Keratinocyte (primary cell): ENCODE measurements at regions not wholly inside any gene's neighbourhood (a gene's known extent, or its start where the extent isn't known, plus 50 kb on each side); places are given as distances from the start of the nearest gene placed in this dataset.

Source experiments
- DNase-seq: peaks from one replicate; pipeline ENCODE4 v3.0.0-alpha.2; 2011; ENCODE audit warnings: low read depth, missing footprints, low spot score
- FAIRE-seq: peaks from 2 replicates; lab custom pipeline; 2011; peaks lifted over from hg19 to GRCh38; lab: Jason Lieb, UNC
- H2AFZ ChIP-seq: 2 replicates; pipeline ENCODE4 v1.6.0; 2012; ENCODE audit warnings: low read length, control low read depth, inconsistent platforms; ENCODE audit not compliant: control insufficient read depth
- H3K27ac ChIP-seq: 2 replicates; pipeline ENCODE4 v1.5.1; 2011; ENCODE audit warnings: low read length; ENCODE audit not compliant: control insufficient read depth, insufficient read depth
- H3K27me3 ChIP-seq: 3 replicates; pipeline ENCODE4 v1.6.0; 2011; ENCODE audit warnings: low read length; ENCODE audit not compliant: control insufficient read depth, insufficient read depth; ENCODE audit errors: extremely low read depth
- H3K36me3 ChIP-seq, 2 experiments: 2 replicates in 1 of 2; 3 replicates in 1 of 2; pipeline ENCODE4 v1.5.1; 2011; ENCODE audit warnings: low read length in 2 of 2, mild to moderate bottlenecking in 1 of 2; ENCODE audit not compliant: control insufficient read depth in 2 of 2, insufficient read depth in 2 of 2; ENCODE audit errors: extremely low read depth in 1 of 2
- H3K4me1 ChIP-seq: 3 replicates; pipeline ENCODE4 v1.5.1; 2011; ENCODE audit warnings: low read length; ENCODE audit not compliant: control insufficient read depth, insufficient read depth; ENCODE audit errors: extremely low read depth
- H3K4me2 ChIP-seq: 3 replicates; pipeline ENCODE4 v1.6.0; 2011; ENCODE audit warnings: low read depth, low read length; ENCODE audit not compliant: control insufficient read depth, insufficient read depth; ENCODE audit errors: extremely low read depth
- H3K4me3 ChIP-seq, 3 experiments: fragments of 200-600 bp in 1 of 3; sonication (generic) in 1 of 3; 2 replicates in 2 of 3; 3 replicates in 1 of 3; pipeline ENCODE4 v1.5.1; 2011 to 2016; ENCODE audit warnings: low read length in 3 of 3, mild to moderate bottlenecking in 3 of 3, control low read depth in 2 of 3, inconsistent platforms in 1 of 3, low read depth in 1 of 3, mixed read lengths in 1 of 3, mixed run types in 1 of 3, moderate library complexity in 1 of 3; ENCODE audit not compliant: control insufficient read depth in 2 of 3, insufficient read depth in 2 of 3; ENCODE audit errors: extremely low read depth in 1 of 3
- H3K79me2 ChIP-seq: 2 replicates; pipeline ENCODE4 v1.6.0; 2012; ENCODE audit warnings: low read length; ENCODE audit not compliant: control insufficient read depth, insufficient read depth
- H3K9ac ChIP-seq: 3 replicates; pipeline ENCODE4 v1.6.0; 2011; ENCODE audit warnings: low read length; ENCODE audit not compliant: control insufficient read depth, insufficient read depth; ENCODE audit errors: extremely low read depth
- H3K9me1 ChIP-seq: 3 replicates; pipeline ENCODE4 v1.6.0; 2011; ENCODE audit warnings: low read length; ENCODE audit not compliant: control insufficient read depth, insufficient read depth; ENCODE audit errors: extremely low read depth
- H3K9me3 ChIP-seq: 2 replicates; pipeline ENCODE4 v1.5.1; 2012; ENCODE audit warnings: low read depth, low read length; ENCODE audit not compliant: control insufficient read depth
- H4K20me1 ChIP-seq: 3 replicates; pipeline ENCODE4 v1.6.0; 2011; ENCODE audit warnings: low read length; ENCODE audit not compliant: control insufficient read depth, insufficient read depth; ENCODE audit errors: extremely low read depth
- EZH2 ChIP-seq: IDR thresholded peaks from one replicate; pipeline ENCODE4 v1.6.1; 2012; ENCODE audit warnings: inconsistent platforms, mild to moderate bottlenecking, low read length, moderate library complexity
- dilution Hi-C: fragments of 300-500 bp; cut with MboI; formaldehyde crosslinking; loops from one replicate; pipeline ENCODE4 v1.7.0; 2020; ENCODE audit warnings: low sequenced_read_pairs; ENCODE audit not compliant: extremely low pct_ligation_motif_present
- TF ChIP-seq, protein P1 (sequence below), 3 experiments: IDR thresholded peaks in 1 of 3; conservative IDR thresholded peaks in 1 of 3; optimal IDR thresholded peaks in 1 of 3; 2 replicates in 2 of 3; 3 replicates in 1 of 3; pipeline versions ENCODE3 to v1.5.1; 2011; ENCODE audit warnings: low read length in 3 of 3, mild to moderate bottlenecking in 3 of 3, moderate library complexity in 2 of 3, control low read depth in 1 of 3, inconsistent platforms in 1 of 3; ENCODE audit not compliant: insufficient read depth in 2 of 3; ENCODE audit errors: extremely low read depth in 1 of 3

DNA sequence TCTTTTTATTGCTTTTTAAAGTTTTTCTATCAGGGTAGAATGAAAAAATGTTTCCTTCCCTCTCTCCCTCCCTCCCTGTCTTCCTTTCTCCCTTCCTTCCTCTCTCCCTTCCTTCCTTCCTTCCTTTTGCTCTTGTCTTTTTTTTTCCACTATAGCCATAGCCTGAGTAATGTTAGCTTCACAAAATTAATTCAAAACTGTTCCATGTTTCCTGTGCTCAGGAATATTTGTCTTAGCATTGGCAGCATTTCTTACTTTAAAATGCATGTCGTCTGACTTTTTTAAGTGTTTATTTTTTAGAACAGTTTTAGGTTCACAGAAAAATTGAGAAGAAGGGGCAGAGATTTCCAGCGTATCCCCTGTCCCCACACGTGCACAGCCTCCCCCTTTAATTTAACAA lies 730.8 kb upstream of the CITED2 start:
- Histone ChIP-seq H3K27me3 (no peaks in the 10 kb centered on the region), H3K27ac (no peak overlapping the region), H3K9me1 (no peaks in the 10 kb centered on the region), H3K9ac (no peak overlapping the region), H3K9me3 (no peaks in the 10 kb centered on the region), H3K4me2 (no peak overlapping the region), H3K36me3 (no peaks in the 10 kb centered on the region), H3K4me3 (no peak overlapping the region), H3K79me2 (no peaks in the 10 kb centered on the region), H2AFZ (peak overlapping the region; percentile 55), H3K4me1 (peaks cover 12% of the 10 kb centered on the region), H4K20me1 (no peaks in the 10 kb centered on the region)
- TF ChIP-seq EZH2 = no peak
- TF ChIP-seq, protein P1, sequence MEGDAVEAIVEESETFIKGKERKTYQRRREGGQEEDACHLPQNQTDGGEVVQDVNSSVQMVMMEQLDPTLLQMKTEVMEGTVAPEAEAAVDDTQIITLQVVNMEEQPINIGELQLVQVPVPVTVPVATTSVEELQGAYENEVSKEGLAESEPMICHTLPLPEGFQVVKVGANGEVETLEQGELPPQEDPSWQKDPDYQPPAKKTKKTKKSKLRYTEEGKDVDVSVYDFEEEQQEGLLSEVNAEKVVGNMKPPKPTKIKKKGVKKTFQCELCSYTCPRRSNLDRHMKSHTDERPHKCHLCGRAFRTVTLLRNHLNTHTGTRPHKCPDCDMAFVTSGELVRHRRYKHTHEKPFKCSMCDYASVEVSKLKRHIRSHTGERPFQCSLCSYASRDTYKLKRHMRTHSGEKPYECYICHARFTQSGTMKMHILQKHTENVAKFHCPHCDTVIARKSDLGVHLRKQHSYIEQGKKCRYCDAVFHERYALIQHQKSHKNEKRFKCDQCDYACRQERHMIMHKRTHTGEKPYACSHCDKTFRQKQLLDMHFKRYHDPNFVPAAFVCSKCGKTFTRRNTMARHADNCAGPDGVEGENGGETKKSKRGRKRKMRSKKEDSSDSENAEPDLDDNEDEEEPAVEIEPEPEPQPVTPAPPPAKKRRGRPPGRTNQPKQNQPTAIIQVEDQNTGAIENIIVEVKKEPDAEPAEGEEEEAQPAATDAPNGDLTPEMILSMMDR (optimal IDR thresholded peaks at IDR 0.05 in 1 of 3, IDR thresholded peaks at IDR 0.05 in 1 of 3, conservative IDR thresholded peaks at IDR 0.05 in 1 of 3; ENCODE audit: extremely low read depth in 1 of 3, insufficient read depth in 2 of 3, low read length in 3 of 3) = no peak
- DNase-seq (no peak), FAIRE-seq (no peak)
- dilution Hi-C loops = no loop called here

DNA sequence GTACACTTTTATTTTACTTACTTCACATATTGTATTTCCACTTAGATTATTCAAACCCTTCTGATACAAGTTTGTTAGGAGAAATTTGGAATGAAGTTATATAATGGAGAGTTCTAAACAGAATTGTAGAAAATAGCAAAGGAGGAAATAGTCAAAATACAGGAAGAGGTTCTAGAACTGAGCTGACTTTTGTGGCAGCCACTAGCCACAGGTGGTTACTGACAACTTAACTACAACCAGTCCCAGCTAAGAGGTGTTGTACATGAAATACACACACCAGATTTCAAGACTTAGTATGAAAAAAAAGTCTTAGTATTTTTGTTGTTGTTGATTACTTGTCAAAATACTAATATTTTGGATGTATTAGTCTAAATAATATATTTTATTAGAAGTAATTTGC lies 727.4 kb upstream of the CITED2 start:
- FAIRE-seq (no peak), DNase-seq (no peak)
- no peak overlapping the region for H3K27ac ChIP-seq
- H2AFZ ChIP-seq = no peak overlapping the region
- H3K9ac ChIP-seq = no peak overlapping the region
- H3K79me2 ChIP-seq = no peaks in the 10 kb centered on the region
- no peaks in the 10 kb centered on the region for H3K9me3 ChIP-seq
- H3K4me1 ChIP-seq = peaks cover 6% of the 10 kb centered on the region
- no peaks in the 10 kb centered on the region for H4K20me1 ChIP-seq
- H3K4me3 ChIP-seq = no peak overlapping the region
- no peaks in the 10 kb centered on the region for H3K9me1 ChIP-seq
- dilution Hi-C loops = no loop called here
- no peaks in the 10 kb centered on the region for H3K27me3 ChIP-seq
- H3K36me3 ChIP-seq = no peaks in the 10 kb centered on the region
- H3K4me2 ChIP-seq = no peak overlapping the region
- TF ChIP-seq, protein P1 (optimal IDR thresholded peaks at IDR 0.05 in 1 of 3, IDR thresholded peaks at IDR 0.05 in 1 of 3, conservative IDR thresholded peaks at IDR 0.05 in 1 of 3; ENCODE audit: extremely low read depth in 1 of 3, insufficient read depth in 2 of 3, low read length in 3 of 3) = no peak
- TF ChIP-seq EZH2 = no peak
